ENCODE measurements at regions not wholly inside any gene's neighbourhood (a gene's known extent, or its start where the extent isn't known, plus 50 kb on each side); places are given as distances from the start of the nearest gene placed in this dataset.

- no peak for TF ChIP-seq CTCF (IDR thresholded peaks at IDR 0.05)
- no peak for TF ChIP-seq POLR2A (IDR thresholded peaks at IDR 0.05)
- intact Hi-C loops (cut with DNase I), result no loop called here
- H3K9me3 ChIP-seq, result no peaks in the 10 kb centered on the region
- H3K27me3 ChIP-seq, result no peaks in the 10 kb centered on the region
- DNase-seq, result no peak
- H3K4me3 ChIP-seq, result no peak overlapping the region
- no peak overlapping the region for H3K27ac ChIP-seq
- H3K36me3 ChIP-seq, result no peaks in the 10 kb centered on the region
- 19 to 21% methylated on average over 2 of the region's 2 CpGs for WGBS, 2 donors
- H3K4me1 ChIP-seq, result no peaks in the 10 kb centered on the region
These were observed 64.5 kb upstream of the GEMIN8 start for GRCh38 chrX:14094191-14094590.

GRCh38 chrX:14084466-14084865, 54.8 kb upstream of the GEMIN8 start:
- Histone ChIP-seq H3K9me3 (no peaks in the 10 kb centered on the region), H3K36me3 (no peaks in the 10 kb centered on the region), H3K4me3 (no peak overlapping the region), H3K4me1 (no peaks in the 10 kb centered on the region), H3K27ac (no peak overlapping the region), H3K27me3 (peaks cover 0 to 5% (median 1%) of the 10 kb centered on the region in 4 donors)
- DNase-seq, result no peak
- intact Hi-C loops (cut with DNase I), result no loop called here
- no peak for TF ChIP-seq POLR2A (IDR thresholded peaks at IDR 0.05)
- no peak for TF ChIP-seq CTCF (IDR thresholded peaks at IDR 0.05)
- WGBS, 2 donors, result 44 to 54% methylated on average over 1 of the region's 1 CpG

GRCh38 chrX:14083783-14084182, 54.1 kb upstream of the GEMIN8 start:
- Histone ChIP-seq H3K36me3 (no peaks in the 10 kb centered on the region), H3K4me1 (no peaks in the 10 kb centered on the region), H3K27ac (no peak overlapping the region), H3K27me3 (peaks cover 0 to 5% (median 1%) of the 10 kb centered on the region in 4 donors), H3K9me3 (no peaks in the 10 kb centered on the region), H3K4me3 (no peak overlapping the region)
- no peak for DNase-seq
- intact Hi-C loops (cut with DNase I), result no loop called here
- TF ChIP-seq POLR2A (IDR thresholded peaks at IDR 0.05) (no peak), CTCF (IDR thresholded peaks at IDR 0.05) (no peak)

GRCh38 chrX:14079891-14080430, 50.3 kb upstream of the GEMIN8 start:
- H3K27me3 ChIP-seq, result peaks cover 0 to 5% (median 1%) of the 10 kb centered on the region in 4 donors
- 40 to 63% methylated on average over 2 of the region's 2 CpGs for WGBS, 2 donors
- no peaks in the 10 kb centered on the region for H3K4me1 ChIP-seq
- intact Hi-C loops (cut with DNase I), result no loop called here
- H3K9me3 ChIP-seq, result no peaks in the 10 kb centered on the region
- TF ChIP-seq POLR2A (IDR thresholded peaks at IDR 0.05) (no peak), CTCF (IDR thresholded peaks at IDR 0.05) (no peak)
- no peak overlapping the region for H3K27ac ChIP-seq
- no peak overlapping the region for H3K4me3 ChIP-seq
- no peaks in the 10 kb centered on the region for H3K36me3 ChIP-seq
- no peak for DNase-seq

Data from esophagus squamous epithelium (tissue), 5 donors.